ENCODE measurements at regions not wholly inside any gene's neighbourhood (a gene's known extent, or its start where the extent isn't known, plus 50 kb on each side); places are given as distances from the start of the nearest gene placed in this dataset.

GRCh38 chr1:98277118-98277517 lies 356.3 kb upstream of the DPYD start:
- DNase-seq = no peak

- DNase-seq = no peak
Observed at GRCh38 chr1:98276514-98276913, 355.7 kb upstream of the DPYD start.

GRCh38 chr1:98268316-98268715 lies 347.5 kb upstream of the DPYD start:
- DNase-seq = no peak

GRCh38 chr1:98267423-98267822 lies 346.6 kb upstream of the DPYD start:
- DNase-seq = no peak

- DNase-seq = no peak
Observed at GRCh38 chr1:98264727-98265126, 343.9 kb upstream of the DPYD start.

- no peak for DNase-seq
Observed at GRCh38 chr1:98260839-98261238, 340.0 kb upstream of the DPYD start.

- no peak for DNase-seq
Observed at GRCh38 chr1:98260412-98260811, 339.6 kb upstream of the DPYD start.

GRCh38 chr1:98256700-98257099 lies 335.9 kb upstream of the DPYD start:
- DNase-seq = no peak

GRCh38 chr1:98253145-98253544 lies 332.3 kb upstream of the DPYD start:
- DNase-seq = no peak

GRCh38 chr1:98251497-98251896 lies 330.7 kb upstream of the DPYD start:
- no peak for DNase-seq

GRCh38 chr1:98232678-98233077 lies 311.8 kb upstream of the DPYD start:
- DNase-seq = no peak

- no peak for DNase-seq
Observed at GRCh38 chr1:98222706-98223105, 301.9 kb upstream of the DPYD start.

GRCh38 chr1:98221923-98222322 lies 301.1 kb upstream of the DPYD start:
- DNase-seq = peak; percentile 44

GRCh38 chr1:98217601-98218000 lies 296.8 kb upstream of the DPYD start:
- DNase-seq = no peak

GRCh38 chr1:98216304-98216703 lies 295.5 kb upstream of the DPYD start:
- no peak for DNase-seq

- DNase-seq = no peak
Observed at GRCh38 chr1:98211271-98211845, 290.5 kb upstream of the DPYD start.

- no peak for DNase-seq
Observed at GRCh38 chr1:98210563-98210962, 289.7 kb upstream of the DPYD start.

GRCh38 chr1:98210064-98210463 lies 289.2 kb upstream of the DPYD start:
- DNase-seq = no peak

GRCh38 chr1:98205291-98206017 lies 284.6 kb upstream of the DPYD start:
- no peak for DNase-seq

GRCh38 chr1:98203466-98203865 lies 282.6 kb upstream of the DPYD start:
- no peak for DNase-seq

GRCh38 chr1:98201666-98202081 lies 280.8 kb upstream of the DPYD start:
- no peak for DNase-seq

GRCh38 chr1:98197356-98197755 lies 276.5 kb upstream of the DPYD start:
- DNase-seq = no peak

- DNase-seq = no peak
Observed at GRCh38 chr1:98196012-98196411, 275.2 kb upstream of the DPYD start.

- no peak for DNase-seq
Observed at GRCh38 chr1:98188774-98189173, 267.9 kb upstream of the DPYD start.

- DNase-seq = no peak
Observed at GRCh38 chr1:98184856-98185255, 264.0 kb upstream of the DPYD start.
